Neuronal stem cell (in vitro differentiated cells): ENCODE measurements at regions not wholly inside any gene's neighbourhood (a gene's known extent, or its start where the extent isn't known, plus 50 kb on each side); places are given as distances from the start of the nearest gene placed in this dataset.

Source experiments
- DNase-seq: peaks from one replicate; pipeline ENCODE4 v3.0.0-alpha.2; 2013; ENCODE audit warnings: low spot score
- H2AFZ ChIP-seq: one replicate; pipeline ENCODE4 v1.6.1; 2013; ENCODE audit warnings: mild to moderate bottlenecking, low read length, inconsistent platforms
- H2AK5ac ChIP-seq: 2 replicates; pipeline ENCODE4 v1.6.1; 2013; ENCODE audit warnings: low read depth, mild to moderate bottlenecking, inconsistent platforms, low read length, moderate library complexity, mixed read lengths
- H2BK120ac ChIP-seq: 2 replicates; pipeline ENCODE4 v1.6.1; 2013; ENCODE audit warnings: low read depth, mild to moderate bottlenecking, inconsistent platforms, low read length, moderate library complexity, mixed read lengths
- H2BK12ac ChIP-seq: one replicate; pipeline ENCODE4 v1.6.1; 2013; ENCODE audit warnings: low read length, inconsistent platforms
- H2BK15ac ChIP-seq: 2 replicates; pipeline ENCODE4 v1.6.1; 2013; ENCODE audit warnings: mild to moderate bottlenecking, low read length, inconsistent platforms, mixed read lengths
- H2BK5ac ChIP-seq: one replicate; pipeline ENCODE4 v1.6.1; 2013; ENCODE audit warnings: inconsistent platforms, mild to moderate bottlenecking, low read length, moderate library complexity
- H3K14ac ChIP-seq: one replicate; pipeline ENCODE4 v1.6.1; 2013; ENCODE audit warnings: low read length, inconsistent platforms
- H3K18ac ChIP-seq: 2 replicates; pipeline ENCODE4 v1.6.1; 2013; ENCODE audit warnings: low read length, inconsistent platforms
- H3K23ac ChIP-seq: 2 replicates; pipeline ENCODE4 v1.6.1; 2013; ENCODE audit warnings: low read depth, mild to moderate bottlenecking, mixed read lengths, low read length, inconsistent platforms; ENCODE audit not compliant: poor library complexity
- H3K27ac ChIP-seq: replicated peaks from 3 replicates; pipeline ENCODE4 v1.5.1; 2013; ENCODE audit warnings: low read length, inconsistent platforms
- H3K27me3 ChIP-seq, 3 experiments: 2 replicates each; pipeline ENCODE4 v1.6.1; 2013; ENCODE audit warnings: low read length in 3 of 3, mild to moderate bottlenecking in 2 of 3, inconsistent platforms in 1 of 3, low read depth in 1 of 3, mixed read lengths in 1 of 3, moderate library complexity in 1 of 3; ENCODE audit not compliant: control insufficient read depth in 3 of 3, insufficient read depth in 3 of 3
- H3K36me3 ChIP-seq, 2 donors: replicated peaks in 1 of 2; 2 replicates each; pipeline ENCODE4 v1.6.1; 2013; ENCODE audit warnings: low read length in 2 of 2; ENCODE audit not compliant: control insufficient read depth in 2 of 2, insufficient read depth in 2 of 2
- H3K4ac ChIP-seq: 2 replicates; pipeline ENCODE4 v1.6.1; 2013; ENCODE audit warnings: inconsistent platforms, mild to moderate bottlenecking, low read length, moderate library complexity
- H3K4me1 ChIP-seq, 2 donors: 1 replicate in 1 of 2; 2 replicates in 1 of 2; pipeline ENCODE4 v1.6.1; 2013; ENCODE audit warnings: low read length in 2 of 2, low read depth in 1 of 2; ENCODE audit not compliant: control insufficient read depth in 2 of 2, insufficient read depth in 1 of 2
- H3K4me2 ChIP-seq: one replicate; pipeline ENCODE4 v1.6.1; 2013; ENCODE audit warnings: mild to moderate bottlenecking, low read length, inconsistent platforms; ENCODE audit not compliant: insufficient read depth, poor library complexity, severe bottlenecking
- H3K4me3 ChIP-seq, 2 donors: 2 replicates each; pipeline ENCODE4 v1.5.1; 2013; ENCODE audit warnings: low read length in 2 of 2, mild to moderate bottlenecking in 2 of 2, inconsistent platforms in 1 of 2, moderate library complexity in 1 of 2
- H3K79me1 ChIP-seq: one replicate; pipeline ENCODE4 v1.6.1; 2013; ENCODE audit warnings: low read depth, mild to moderate bottlenecking, inconsistent platforms, low read length, moderate library complexity
- H3K9ac ChIP-seq: one replicate; pipeline ENCODE4 v1.6.1; 2013; ENCODE audit warnings: mild to moderate bottlenecking, low read depth, low read length, inconsistent platforms; ENCODE audit not compliant: poor library complexity
- H3K9me3 ChIP-seq, 2 donors: replicated peaks in 1 of 2; 2 replicates each; pipeline versions ENCODE3 to v1.6.1; 2013; ENCODE audit warnings: low read length in 2 of 2, mild to moderate bottlenecking in 2 of 2, inconsistent platforms in 1 of 2, low read depth in 1 of 2, mixed read lengths in 1 of 2, moderate library complexity in 1 of 2; ENCODE audit not compliant: control insufficient read depth in 2 of 2, insufficient read depth in 1 of 2
- H4K8ac ChIP-seq: one replicate; pipeline ENCODE4 v1.6.1; 2013; ENCODE audit warnings: low read depth, mild to moderate bottlenecking, inconsistent platforms, low read length, moderate library complexity
- H4K91ac ChIP-seq: one replicate; pipeline ENCODE4 v1.6.1; 2013; ENCODE audit warnings: low read length, low read depth, mild to moderate bottlenecking, inconsistent platforms; ENCODE audit not compliant: poor library complexity
- WGBS, 2 donors: extraction: QIAGEN DNeasy Blood & Tissue Kit; methylation state at CpG; one replicate each; pipeline ENCODE4 v1.1.7; 2013; ENCODE audit warnings: missing lambda C conversion rate in 2 of 2, mixed read lengths in 1 of 2; ENCODE audit not compliant: insufficient read length in 2 of 2, insufficient replicate concordance in 1 of 2; ENCODE audit errors: extremely low coverage in 2 of 2; 5-methylcytosine and 5-hydroxymethylcytosine counted together

DNA sequence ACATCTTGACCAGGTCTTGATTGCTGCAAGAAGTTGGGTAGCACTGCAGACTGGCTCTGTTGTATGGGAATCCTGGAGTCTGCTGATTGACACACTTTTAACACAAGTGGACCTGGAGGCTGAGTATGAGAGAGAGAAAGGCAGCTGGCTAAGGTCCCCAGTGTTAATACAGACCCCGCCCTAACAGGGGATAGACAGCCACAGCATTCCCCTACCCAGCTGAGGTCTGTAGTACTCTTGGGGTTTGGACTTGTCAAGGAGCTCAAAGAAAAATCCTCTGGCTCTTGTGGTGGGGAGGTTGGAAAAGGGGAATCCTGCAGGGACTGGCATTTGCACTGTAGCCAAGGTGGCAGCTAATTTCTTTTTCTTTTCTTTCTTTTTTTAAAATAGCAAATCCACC, 192.7 kb downstream of the ZNF621 start:
- no peaks in the 10 kb centered on the region for H3K36me3 ChIP-seq
- H3K27ac ChIP-seq: no peak overlapping the region
- DNase-seq: no peak
- no peak overlapping the region for H4K8ac ChIP-seq
- no peak overlapping the region for H3K18ac ChIP-seq
- no peak overlapping the region for H2AFZ ChIP-seq
- H3K4me1 ChIP-seq: peaks cover 0 to 2% of the 10 kb centered on the region in 2 donors
- H3K23ac ChIP-seq: no peak overlapping the region
- H2BK12ac ChIP-seq: no peak overlapping the region
- H2AK5ac ChIP-seq: no peak overlapping the region
- H3K4ac ChIP-seq: no peak overlapping the region
- H2BK5ac ChIP-seq: no peak overlapping the region
- no peak overlapping the region for H2BK120ac ChIP-seq
- no peak overlapping the region for H3K14ac ChIP-seq
- H3K4me3 ChIP-seq: no peak overlapping the region
- H4K91ac ChIP-seq: no peak overlapping the region
- H2BK15ac ChIP-seq: no peak overlapping the region
- WGBS, 2 donors: no CpG with 5 or more reads among the region's 1 CpG
- H3K4me2 ChIP-seq: no peak overlapping the region
- H3K27me3 ChIP-seq: no peaks in the 10 kb centered on the region
- no peaks in the 10 kb centered on the region for H3K9me3 ChIP-seq
- no peak overlapping the region for H3K9ac ChIP-seq
- no peaks in the 10 kb centered on the region for H3K79me1 ChIP-seq

DNA sequence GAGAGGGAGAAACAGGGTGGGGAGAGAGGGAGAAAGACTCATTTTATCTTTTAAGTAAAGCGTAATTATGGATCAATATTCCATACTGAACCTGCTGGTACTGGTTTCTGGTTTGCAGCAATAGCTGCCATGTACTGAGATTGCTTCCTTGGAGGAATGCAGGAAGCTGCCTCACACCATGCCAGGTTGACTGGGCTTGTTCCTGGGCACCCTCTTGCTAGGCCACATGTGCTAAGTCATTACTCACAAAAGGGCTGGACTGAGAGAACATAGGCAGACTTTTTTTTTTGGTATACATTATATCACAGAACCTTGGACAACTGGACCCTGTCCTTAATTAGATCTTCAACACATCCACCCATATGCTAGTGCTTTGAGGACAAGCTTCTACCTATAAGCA, 193.4 kb downstream of the ZNF621 start:
- no peak overlapping the region for H2BK15ac ChIP-seq
- H4K8ac ChIP-seq: no peak overlapping the region
- no peak overlapping the region for H3K23ac ChIP-seq
- H3K4me2 ChIP-seq: no peak overlapping the region
- H3K4me1 ChIP-seq: peaks cover 0 to 2% of the 10 kb centered on the region in 2 donors
- H2BK5ac ChIP-seq: no peak overlapping the region
- no peak overlapping the region for H3K14ac ChIP-seq
- H2AFZ ChIP-seq: no peak overlapping the region
- H3K27ac ChIP-seq: no peak overlapping the region
- no peak for DNase-seq
- no CpG with 5 or more reads among the region's 1 CpG for WGBS, 2 donors
- no peak overlapping the region for H3K4ac ChIP-seq
- no peaks in the 10 kb centered on the region for H3K36me3 ChIP-seq
- H2BK12ac ChIP-seq: no peak overlapping the region
- no peak overlapping the region for H3K4me3 ChIP-seq
- H3K9me3 ChIP-seq: no peaks in the 10 kb centered on the region
- H4K91ac ChIP-seq: no peak overlapping the region
- no peaks in the 10 kb centered on the region for H3K27me3 ChIP-seq
- H3K9ac ChIP-seq: no peak overlapping the region
- no peak overlapping the region for H3K18ac ChIP-seq
- H2BK120ac ChIP-seq: no peak overlapping the region
- H2AK5ac ChIP-seq: no peak overlapping the region
- no peaks in the 10 kb centered on the region for H3K79me1 ChIP-seq

GRCh38 chr3:40718681-40719080, 193.9 kb downstream of the ZNF621 start:
- H2BK15ac ChIP-seq: no peak overlapping the region
- no peaks in the 10 kb centered on the region for H3K9me3 ChIP-seq
- H2BK120ac ChIP-seq: no peak overlapping the region
- no peaks in the 10 kb centered on the region for H3K36me3 ChIP-seq
- H3K4ac ChIP-seq: no peak overlapping the region
- H3K18ac ChIP-seq: no peak overlapping the region
- no peak overlapping the region for H2AK5ac ChIP-seq
- no peak for DNase-seq
- no peak overlapping the region for H2BK12ac ChIP-seq
- H3K27ac ChIP-seq: no peak overlapping the region
- peaks cover 0 to 2% of the 10 kb centered on the region in 2 donors for H3K4me1 ChIP-seq
- no CpG with 5 or more reads among the region's 1 CpG for WGBS, 2 donors
- no peak overlapping the region for H3K4me3 ChIP-seq
- no peak overlapping the region for H2AFZ ChIP-seq
- H3K4me2 ChIP-seq: no peak overlapping the region
- no peak overlapping the region for H4K8ac ChIP-seq
- no peaks in the 10 kb centered on the region for H3K79me1 ChIP-seq
- no peak overlapping the region for H2BK5ac ChIP-seq
- H3K23ac ChIP-seq: no peak overlapping the region
- no peak overlapping the region for H3K14ac ChIP-seq
- H3K27me3 ChIP-seq: no peaks in the 10 kb centered on the region
- no peak overlapping the region for H4K91ac ChIP-seq
- H3K9ac ChIP-seq: no peak overlapping the region

DNA sequence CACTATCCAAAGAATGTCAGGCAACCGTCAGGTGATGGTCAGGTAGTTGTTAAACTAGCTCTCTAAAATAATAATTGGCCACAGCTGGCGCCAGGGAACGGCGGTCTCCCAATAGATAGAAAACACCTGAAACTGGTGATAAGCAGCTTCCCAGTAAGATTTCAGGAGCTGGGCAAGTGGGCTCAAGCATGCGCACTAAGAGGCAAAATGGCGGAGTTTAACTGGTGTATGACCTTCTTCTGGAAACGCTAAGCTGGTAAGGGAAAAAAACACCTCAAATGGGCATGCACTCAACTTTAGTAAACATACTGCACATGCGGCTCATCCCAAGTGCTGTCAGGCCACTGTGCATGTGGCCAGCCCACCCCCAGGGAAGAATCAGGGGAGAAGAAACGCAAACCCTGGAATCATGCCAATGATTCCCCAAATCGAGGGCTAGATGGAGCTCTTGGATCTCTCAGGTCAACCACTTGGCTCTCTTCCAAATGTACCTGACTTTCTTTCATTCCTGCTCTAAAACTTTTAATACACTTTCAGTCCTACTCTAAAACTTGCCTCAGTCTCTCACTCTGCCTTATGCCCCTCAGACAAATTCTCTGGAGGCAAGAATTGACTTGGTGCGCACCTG, 195.0 kb downstream of the ZNF621 start:
- H2BK12ac ChIP-seq: no peak overlapping the region
- no peak overlapping the region for H3K23ac ChIP-seq
- no peak overlapping the region for H3K18ac ChIP-seq
- H2AK5ac ChIP-seq: no peak overlapping the region
- H3K4me2 ChIP-seq: no peak overlapping the region
- no peak overlapping the region for H4K91ac ChIP-seq
- no peak overlapping the region for H3K9ac ChIP-seq
- no peak overlapping the region for H2BK120ac ChIP-seq
- no peak overlapping the region for H2BK15ac ChIP-seq
- no peak overlapping the region for H3K4ac ChIP-seq
- H3K14ac ChIP-seq: no peak overlapping the region
- peak; percentile 12 for DNase-seq
- no peaks in the 10 kb centered on the region for H3K9me3 ChIP-seq
- H3K27ac ChIP-seq: no peak overlapping the region
- no peak overlapping the region for H2BK5ac ChIP-seq
- H3K4me1 ChIP-seq: peaks cover 0 to 2% of the 10 kb centered on the region in 2 donors
- H3K79me1 ChIP-seq: no peaks in the 10 kb centered on the region
- H3K36me3 ChIP-seq: no peaks in the 10 kb centered on the region
- H3K4me3 ChIP-seq: no peak overlapping the region
- WGBS, 2 donors: no CpG with 5 or more reads among the region's 11 CpGs
- H4K8ac ChIP-seq: no peak overlapping the region
- H2AFZ ChIP-seq: no peak overlapping the region
- H3K27me3 ChIP-seq: no peaks in the 10 kb centered on the region
